Fibroblast of mammary gland (primary cell): ENCODE measurements at regions not wholly inside any gene's neighbourhood (a gene's known extent, or its start where the extent isn't known, plus 50 kb on each side); places are given as distances from the start of the nearest gene placed in this dataset.

Source experiments
- DNase-seq: peaks from one replicate; pipeline ENCODE4 v3.0.0-alpha.2; 2010; ENCODE audit warnings: low read depth
- H3K4me3 ChIP-seq: 2 replicates; pipeline ENCODE4 v1.5.1; 2011; ENCODE audit warnings: low read depth, mild to moderate bottlenecking, low read length, moderate library complexity; ENCODE audit not compliant: control insufficient read depth
- TF ChIP-seq, protein P1 (sequence below): conservative IDR thresholded peaks from 2 replicates; pipeline ENCODE4 v1.5.1; 2011; ENCODE audit warnings: low read depth, low read length, inconsistent platforms; ENCODE audit not compliant: control insufficient read depth, insufficient read depth

DNA sequence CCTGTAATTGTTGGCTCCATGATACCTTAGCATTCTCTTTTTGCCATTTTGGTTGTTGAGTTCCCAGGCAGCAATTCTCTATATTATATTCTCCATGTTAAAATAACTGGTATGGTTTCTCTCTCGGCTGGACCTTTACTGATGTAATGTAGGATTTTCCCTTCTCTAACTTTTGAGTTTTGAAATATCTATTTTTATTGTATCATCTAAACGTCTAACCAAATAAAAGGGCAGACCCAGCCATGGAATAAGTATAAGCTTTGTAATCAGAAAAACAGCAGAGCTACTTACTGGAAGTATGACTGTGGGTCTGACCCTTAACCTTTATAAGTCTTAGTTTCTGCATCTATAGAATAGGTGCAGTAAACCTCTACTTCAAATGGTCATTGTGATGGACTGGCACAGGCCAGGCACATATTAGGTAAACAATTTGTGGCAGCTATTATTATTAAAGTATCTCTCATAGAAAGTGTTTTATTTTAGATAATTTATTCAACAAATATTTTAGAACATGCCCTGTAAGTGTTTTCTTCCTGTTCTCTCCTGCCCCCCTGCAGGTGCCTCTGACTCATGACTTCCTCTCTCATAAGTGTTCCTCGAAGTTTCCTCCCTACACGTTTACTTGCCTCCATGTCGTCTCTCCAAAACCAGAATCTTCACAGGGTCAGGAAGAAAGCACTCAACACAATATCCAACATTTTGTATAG lies 224.9 kb upstream of the FGGY start:
- H3K4me3 ChIP-seq, result no peak overlapping the region
- no peak for DNase-seq
- TF ChIP-seq, protein P1, sequence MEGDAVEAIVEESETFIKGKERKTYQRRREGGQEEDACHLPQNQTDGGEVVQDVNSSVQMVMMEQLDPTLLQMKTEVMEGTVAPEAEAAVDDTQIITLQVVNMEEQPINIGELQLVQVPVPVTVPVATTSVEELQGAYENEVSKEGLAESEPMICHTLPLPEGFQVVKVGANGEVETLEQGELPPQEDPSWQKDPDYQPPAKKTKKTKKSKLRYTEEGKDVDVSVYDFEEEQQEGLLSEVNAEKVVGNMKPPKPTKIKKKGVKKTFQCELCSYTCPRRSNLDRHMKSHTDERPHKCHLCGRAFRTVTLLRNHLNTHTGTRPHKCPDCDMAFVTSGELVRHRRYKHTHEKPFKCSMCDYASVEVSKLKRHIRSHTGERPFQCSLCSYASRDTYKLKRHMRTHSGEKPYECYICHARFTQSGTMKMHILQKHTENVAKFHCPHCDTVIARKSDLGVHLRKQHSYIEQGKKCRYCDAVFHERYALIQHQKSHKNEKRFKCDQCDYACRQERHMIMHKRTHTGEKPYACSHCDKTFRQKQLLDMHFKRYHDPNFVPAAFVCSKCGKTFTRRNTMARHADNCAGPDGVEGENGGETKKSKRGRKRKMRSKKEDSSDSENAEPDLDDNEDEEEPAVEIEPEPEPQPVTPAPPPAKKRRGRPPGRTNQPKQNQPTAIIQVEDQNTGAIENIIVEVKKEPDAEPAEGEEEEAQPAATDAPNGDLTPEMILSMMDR, result no peak

DNA sequence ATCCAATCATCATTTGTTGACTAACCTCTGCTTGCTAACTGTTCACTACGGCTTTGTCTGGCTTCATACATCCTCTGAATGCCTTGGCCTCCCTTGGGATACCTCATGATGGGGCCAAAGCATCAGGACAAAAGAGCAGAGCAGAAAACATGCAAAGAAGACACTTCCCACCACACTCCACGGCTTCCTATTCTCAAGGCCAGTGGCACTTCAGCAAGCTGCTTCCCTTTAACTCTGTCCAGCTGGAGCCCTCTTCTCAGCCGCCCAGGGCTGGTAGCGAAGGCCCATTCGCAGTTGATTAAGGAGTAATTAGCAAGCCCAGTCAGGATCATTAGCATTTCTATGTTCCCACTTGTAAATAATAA lies 224.3 kb upstream of the FGGY start:
- TF ChIP-seq, protein P1, result no peak
- H3K4me3 ChIP-seq, result no peak overlapping the region
- no peak for DNase-seq

DNA sequence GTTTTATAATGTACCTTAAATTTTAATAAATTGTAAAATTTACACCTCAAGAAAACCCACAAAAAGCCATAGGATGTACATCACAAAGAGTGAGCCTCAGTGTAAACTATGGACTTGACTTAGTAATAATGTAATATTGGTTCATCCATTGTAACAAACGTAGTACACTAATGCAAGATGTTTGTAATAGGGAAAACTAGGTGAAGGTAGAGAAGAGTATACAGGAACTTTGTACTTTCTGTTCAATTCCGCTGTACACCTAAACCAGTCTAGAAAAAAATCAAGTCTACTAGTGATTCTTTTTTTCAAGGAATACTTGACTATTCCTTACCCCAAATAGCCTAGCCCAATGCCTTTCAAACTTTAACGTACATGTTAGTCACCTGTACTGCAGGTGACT lies 222.3 kb upstream of the FGGY start:
- TF ChIP-seq, protein P1, result no peak
- DNase-seq, result no peak
- no peak overlapping the region for H3K4me3 ChIP-seq

DNA sequence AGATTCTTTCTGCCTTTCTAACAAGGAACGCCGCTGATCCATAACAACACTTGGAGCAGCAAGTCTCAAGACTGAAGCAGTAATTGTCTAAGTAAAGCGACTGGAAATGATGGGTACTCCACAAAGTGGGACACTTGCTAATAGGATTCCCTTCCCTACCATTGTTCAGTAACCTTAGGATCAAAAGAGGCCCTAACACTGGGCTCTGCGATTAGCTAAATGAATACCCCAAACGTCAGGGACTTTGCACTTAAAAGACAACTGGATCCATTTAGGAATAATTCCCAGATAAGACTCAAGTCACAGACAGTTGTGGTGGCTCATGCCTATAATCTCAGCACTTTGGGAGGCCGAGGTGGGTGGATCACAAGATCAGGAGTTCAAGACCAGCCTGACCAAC lies 221.9 kb upstream of the FGGY start:
- TF ChIP-seq, protein P1, result no peak
- H3K4me3 ChIP-seq, result no peak overlapping the region

DNA sequence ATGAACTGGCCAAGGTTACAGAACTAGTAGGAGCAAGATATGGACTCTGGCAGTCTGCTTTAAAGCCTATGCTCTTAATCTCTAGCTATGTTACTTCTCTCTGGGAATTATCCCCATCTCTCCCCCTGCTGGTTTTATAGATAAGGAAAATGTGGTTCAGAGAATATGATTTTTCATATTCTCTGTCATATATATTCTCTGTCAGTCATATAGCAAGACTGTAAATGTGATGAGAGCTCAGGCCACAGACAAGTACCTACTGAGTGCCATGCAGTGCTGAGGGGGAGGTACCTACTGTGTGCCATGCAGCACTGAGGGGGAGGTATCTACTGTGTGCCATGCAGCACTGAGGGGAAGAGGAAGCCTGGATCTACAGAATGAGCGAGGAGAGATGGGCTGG lies 220.3 kb upstream of the FGGY start:
- peak; percentile 29 for DNase-seq
- TF ChIP-seq, protein P1, result peak; percentile 36
- H3K4me3 ChIP-seq, result no peak overlapping the region

More for the DNA sequence above, 221.9 kb upstream of the FGGY start:
- no peak for DNase-seq

DNA sequence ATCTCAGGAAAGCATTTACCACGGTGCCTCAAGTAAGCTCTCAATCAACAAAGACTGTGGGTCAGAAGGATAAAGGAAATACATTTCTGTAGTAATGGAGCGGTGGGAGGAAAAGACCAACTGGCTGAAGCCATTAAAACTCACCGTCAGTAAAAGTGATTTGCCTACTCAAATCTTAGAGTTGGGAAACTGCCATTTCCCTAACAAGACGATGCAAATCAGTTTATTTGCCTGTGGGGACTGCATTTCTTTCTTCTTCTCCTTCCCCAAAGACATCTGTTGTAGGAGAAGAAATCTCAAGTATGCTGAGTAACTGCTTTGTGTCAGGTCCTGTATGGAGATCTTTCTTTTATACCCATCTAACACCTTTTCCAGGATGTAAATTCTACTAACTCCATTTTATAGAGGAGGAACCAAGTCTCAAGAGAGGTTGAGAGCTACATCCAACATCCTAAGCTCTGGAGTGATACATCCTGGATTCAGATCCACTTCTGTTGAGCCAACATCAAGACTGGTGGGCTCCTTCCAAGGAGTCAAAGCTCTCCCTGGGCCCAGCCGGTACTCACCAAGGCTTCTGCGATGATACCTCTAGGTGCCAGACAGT lies 219.3 kb upstream of the FGGY start:
- TF ChIP-seq, protein P1, result no peak
- DNase-seq, result no peak
- no peak overlapping the region for H3K4me3 ChIP-seq
